ENCODE measurements at regions not wholly inside any gene's neighbourhood (a gene's known extent, or its start where the extent isn't known, plus 50 kb on each side); places are given as distances from the start of the nearest gene placed in this dataset.

GRCh38 chr2:6159606-6160005 is 467.4 kb downstream of the SOX11 start:
- H3K27ac ChIP-seq (ENCODE audit: insufficient read depth, low read length, poor library complexity, severe bottlenecking) = no peak overlapping the region
- no peaks in the 10 kb centered on the region for H3K36me3 ChIP-seq (ENCODE audit: control insufficient read depth, insufficient read depth, low read length)
- H3K27me3 ChIP-seq (replicated peaks; ENCODE audit: control insufficient read depth, insufficient read depth, low read length, poor library complexity, severe bottlenecking) = no peaks in the 10 kb centered on the region
- H3K4me3 ChIP-seq (ENCODE audit: insufficient read depth, low read depth, low read length, poor library complexity, severe bottlenecking) = no peak overlapping the region
- DNase-seq = no peak
- no peaks in the 10 kb centered on the region for H3K4me1 ChIP-seq (ENCODE audit: control insufficient read depth, insufficient read depth, low read length, poor library complexity, severe bottlenecking)
- no peaks in the 10 kb centered on the region for H3K9me3 ChIP-seq (ENCODE audit: control insufficient read depth, low read length)

GRCh38 chr2:6163932-6164331 is 471.7 kb downstream of the SOX11 start:
- no peaks in the 10 kb centered on the region for H3K9me3 ChIP-seq (ENCODE audit: control insufficient read depth, low read length)
- DNase-seq = no peak

GRCh38 chr2:6164986-6165747 is 473.0 kb downstream of the SOX11 start:
- H3K27me3 ChIP-seq (replicated peaks; ENCODE audit: control insufficient read depth, insufficient read depth, low read length, poor library complexity, severe bottlenecking) = no peaks in the 10 kb centered on the region
- no peaks in the 10 kb centered on the region for H3K36me3 ChIP-seq (ENCODE audit: control insufficient read depth, insufficient read depth, low read length)
- H3K4me1 ChIP-seq (ENCODE audit: control insufficient read depth, insufficient read depth, low read length, poor library complexity, severe bottlenecking) = no peaks in the 10 kb centered on the region
- H3K9me3 ChIP-seq (ENCODE audit: control insufficient read depth, low read length) = no peaks in the 10 kb centered on the region
- no peak overlapping the region for H3K27ac ChIP-seq (ENCODE audit: insufficient read depth, low read length, poor library complexity, severe bottlenecking)
- no peak overlapping the region for H3K4me3 ChIP-seq (ENCODE audit: insufficient read depth, low read depth, low read length, poor library complexity, severe bottlenecking)
- DNase-seq = no peak

More at GRCh38 chr2:6163932-6164331, 471.7 kb downstream of the SOX11 start:
- no peaks in the 10 kb centered on the region for H3K27me3 ChIP-seq (replicated peaks; ENCODE audit: control insufficient read depth, insufficient read depth, low read length, poor library complexity, severe bottlenecking)
- H3K4me1 ChIP-seq (ENCODE audit: control insufficient read depth, insufficient read depth, low read length, poor library complexity, severe bottlenecking) = no peaks in the 10 kb centered on the region
- H3K27ac ChIP-seq (ENCODE audit: insufficient read depth, low read length, poor library complexity, severe bottlenecking) = no peak overlapping the region
- H3K36me3 ChIP-seq (ENCODE audit: control insufficient read depth, insufficient read depth, low read length) = no peaks in the 10 kb centered on the region
- H3K4me3 ChIP-seq (ENCODE audit: insufficient read depth, low read depth, low read length, poor library complexity, severe bottlenecking) = no peak overlapping the region

- Histone ChIP-seq H3K27me3 (replicated peaks; ENCODE audit: control insufficient read depth, insufficient read depth, low read length, poor library complexity, severe bottlenecking) (no peaks in the 10 kb centered on the region), H3K36me3 (ENCODE audit: control insufficient read depth, insufficient read depth, low read length) (no peaks in the 10 kb centered on the region), H3K4me1 (ENCODE audit: control insufficient read depth, insufficient read depth, low read length, poor library complexity, severe bottlenecking) (no peaks in the 10 kb centered on the region), H3K27ac (ENCODE audit: insufficient read depth, low read length, poor library complexity, severe bottlenecking) (no peak overlapping the region), H3K4me3 (ENCODE audit: insufficient read depth, low read depth, low read length, poor library complexity, severe bottlenecking) (no peak overlapping the region), H3K9me3 (ENCODE audit: control insufficient read depth, low read length) (no peaks in the 10 kb centered on the region)
- DNase-seq = no peak
These were observed 475.5 kb downstream of the SOX11 start for GRCh38 chr2:6167592-6168138.

- no peak for DNase-seq
- Histone ChIP-seq H3K4me1 (ENCODE audit: control insufficient read depth, insufficient read depth, low read length, poor library complexity, severe bottlenecking) (no peaks in the 10 kb centered on the region), H3K9me3 (ENCODE audit: control insufficient read depth, low read length) (no peaks in the 10 kb centered on the region), H3K36me3 (ENCODE audit: control insufficient read depth, insufficient read depth, low read length) (no peaks in the 10 kb centered on the region), H3K27ac (ENCODE audit: insufficient read depth, low read length, poor library complexity, severe bottlenecking) (no peak overlapping the region), H3K27me3 (replicated peaks; ENCODE audit: control insufficient read depth, insufficient read depth, low read length, poor library complexity, severe bottlenecking) (no peaks in the 10 kb centered on the region), H3K4me3 (ENCODE audit: insufficient read depth, low read depth, low read length, poor library complexity, severe bottlenecking) (no peak overlapping the region)
These were observed 476.3 kb downstream of the SOX11 start for GRCh38 chr2:6168485-6168884.

- no peaks in the 10 kb centered on the region for H3K27me3 ChIP-seq (replicated peaks; ENCODE audit: control insufficient read depth, insufficient read depth, low read length, poor library complexity, severe bottlenecking)
- no peaks in the 10 kb centered on the region for H3K4me1 ChIP-seq (ENCODE audit: control insufficient read depth, insufficient read depth, low read length, poor library complexity, severe bottlenecking)
These were observed 479.1 kb downstream of the SOX11 start for GRCh38 chr2:6171294-6171693.

GRCh38 chr2:6177811-6178210 is 485.6 kb downstream of the SOX11 start:
- no peak for DNase-seq
- Histone ChIP-seq H3K27me3 (replicated peaks; ENCODE audit: control insufficient read depth, insufficient read depth, low read length, poor library complexity, severe bottlenecking) (no peaks in the 10 kb centered on the region), H3K36me3 (ENCODE audit: control insufficient read depth, insufficient read depth, low read length) (no peaks in the 10 kb centered on the region), H3K9me3 (ENCODE audit: control insufficient read depth, low read length) (no peaks in the 10 kb centered on the region), H3K4me3 (ENCODE audit: insufficient read depth, low read depth, low read length, poor library complexity, severe bottlenecking) (no peak overlapping the region), H3K4me1 (ENCODE audit: control insufficient read depth, insufficient read depth, low read length, poor library complexity, severe bottlenecking) (no peaks in the 10 kb centered on the region), H3K27ac (ENCODE audit: insufficient read depth, low read length, poor library complexity, severe bottlenecking) (no peak overlapping the region)

More at GRCh38 chr2:6171294-6171693, 479.1 kb downstream of the SOX11 start:
- Histone ChIP-seq H3K9me3 (ENCODE audit: control insufficient read depth, low read length) (no peaks in the 10 kb centered on the region), H3K4me3 (ENCODE audit: insufficient read depth, low read depth, low read length, poor library complexity, severe bottlenecking) (no peak overlapping the region), H3K36me3 (ENCODE audit: control insufficient read depth, insufficient read depth, low read length) (no peaks in the 10 kb centered on the region), H3K27ac (ENCODE audit: insufficient read depth, low read length, poor library complexity, severe bottlenecking) (no peak overlapping the region)
- no peak for DNase-seq

- Histone ChIP-seq H3K4me1 (ENCODE audit: control insufficient read depth, insufficient read depth, low read length, poor library complexity, severe bottlenecking) (no peaks in the 10 kb centered on the region), H3K27me3 (replicated peaks; ENCODE audit: control insufficient read depth, insufficient read depth, low read length, poor library complexity, severe bottlenecking) (no peaks in the 10 kb centered on the region), H3K36me3 (ENCODE audit: control insufficient read depth, insufficient read depth, low read length) (no peaks in the 10 kb centered on the region), H3K27ac (ENCODE audit: insufficient read depth, low read length, poor library complexity, severe bottlenecking) (no peak overlapping the region), H3K4me3 (ENCODE audit: insufficient read depth, low read depth, low read length, poor library complexity, severe bottlenecking) (no peak overlapping the region), H3K9me3 (ENCODE audit: control insufficient read depth, low read length) (no peaks in the 10 kb centered on the region)
- no peak for DNase-seq
These were observed 489.3 kb downstream of the SOX11 start for GRCh38 chr2:6181525-6181924.

- DNase-seq = no peak
- Histone ChIP-seq H3K27ac (ENCODE audit: insufficient read depth, low read length, poor library complexity, severe bottlenecking) (no peak overlapping the region), H3K4me3 (ENCODE audit: insufficient read depth, low read depth, low read length, poor library complexity, severe bottlenecking) (no peak overlapping the region), H3K27me3 (replicated peaks; ENCODE audit: control insufficient read depth, insufficient read depth, low read length, poor library complexity, severe bottlenecking) (no peaks in the 10 kb centered on the region), H3K4me1 (ENCODE audit: control insufficient read depth, insufficient read depth, low read length, poor library complexity, severe bottlenecking) (no peaks in the 10 kb centered on the region), H3K36me3 (ENCODE audit: control insufficient read depth, insufficient read depth, low read length) (no peaks in the 10 kb centered on the region), H3K9me3 (ENCODE audit: control insufficient read depth, low read length) (no peaks in the 10 kb centered on the region)
These were observed 489.7 kb downstream of the SOX11 start for GRCh38 chr2:6181926-6182325.

GRCh38 chr2:6183226-6183625 is 491.0 kb downstream of the SOX11 start:
- no peaks in the 10 kb centered on the region for H3K4me1 ChIP-seq (ENCODE audit: control insufficient read depth, insufficient read depth, low read length, poor library complexity, severe bottlenecking)
- no peak overlapping the region for H3K27ac ChIP-seq (ENCODE audit: insufficient read depth, low read length, poor library complexity, severe bottlenecking)
- no peak overlapping the region for H3K4me3 ChIP-seq (ENCODE audit: insufficient read depth, low read depth, low read length, poor library complexity, severe bottlenecking)
- no peaks in the 10 kb centered on the region for H3K27me3 ChIP-seq (replicated peaks; ENCODE audit: control insufficient read depth, insufficient read depth, low read length, poor library complexity, severe bottlenecking)
- no peak for DNase-seq
- H3K9me3 ChIP-seq (ENCODE audit: control insufficient read depth, low read length) = no peaks in the 10 kb centered on the region
- H3K36me3 ChIP-seq (ENCODE audit: control insufficient read depth, insufficient read depth, low read length) = no peaks in the 10 kb centered on the region

Measured in effector memory CD4-positive, alpha-beta T cell (primary cell).